Keratinocyte (primary cell): ENCODE measurements at regions not wholly inside any gene's neighbourhood (a gene's known extent, or its start where the extent isn't known, plus 50 kb on each side); places are given as distances from the start of the nearest gene placed in this dataset.

ENCODE experiments used
- DNase-seq: peaks from one replicate; pipeline ENCODE4 v3.0.0-alpha.2; 2011; ENCODE audit warnings: low read depth, missing footprints, low spot score
- FAIRE-seq: peaks from 2 replicates; lab custom pipeline; 2011; peaks lifted over from hg19 to GRCh38; lab: Jason Lieb, UNC
- H2AFZ ChIP-seq: 2 replicates; pipeline ENCODE4 v1.6.0; 2012; ENCODE audit warnings: low read length, control low read depth, inconsistent platforms; ENCODE audit not compliant: control insufficient read depth
- H3K27ac ChIP-seq: 2 replicates; pipeline ENCODE4 v1.5.1; 2011; ENCODE audit warnings: low read length; ENCODE audit not compliant: control insufficient read depth, insufficient read depth
- H3K27me3 ChIP-seq: 3 replicates; pipeline ENCODE4 v1.6.0; 2011; ENCODE audit warnings: low read length; ENCODE audit not compliant: control insufficient read depth, insufficient read depth; ENCODE audit errors: extremely low read depth
- H3K36me3 ChIP-seq, 2 experiments: 2 replicates in 1 of 2; 3 replicates in 1 of 2; pipeline ENCODE4 v1.5.1; 2011; ENCODE audit warnings: low read length in 2 of 2, mild to moderate bottlenecking in 1 of 2; ENCODE audit not compliant: control insufficient read depth in 2 of 2, insufficient read depth in 2 of 2; ENCODE audit errors: extremely low read depth in 1 of 2
- H3K4me1 ChIP-seq: 3 replicates; pipeline ENCODE4 v1.5.1; 2011; ENCODE audit warnings: low read length; ENCODE audit not compliant: control insufficient read depth, insufficient read depth; ENCODE audit errors: extremely low read depth
- H3K4me2 ChIP-seq: 3 replicates; pipeline ENCODE4 v1.6.0; 2011; ENCODE audit warnings: low read depth, low read length; ENCODE audit not compliant: control insufficient read depth, insufficient read depth; ENCODE audit errors: extremely low read depth
- H3K4me3 ChIP-seq, 3 experiments: fragments of 200-600 bp in 1 of 3; sonication (generic) in 1 of 3; 2 replicates in 2 of 3; 3 replicates in 1 of 3; pipeline ENCODE4 v1.5.1; 2011 to 2016; ENCODE audit warnings: low read length in 3 of 3, mild to moderate bottlenecking in 3 of 3, control low read depth in 2 of 3, inconsistent platforms in 1 of 3, low read depth in 1 of 3, mixed read lengths in 1 of 3, mixed run types in 1 of 3, moderate library complexity in 1 of 3; ENCODE audit not compliant: control insufficient read depth in 2 of 3, insufficient read depth in 2 of 3; ENCODE audit errors: extremely low read depth in 1 of 3
- H3K79me2 ChIP-seq: 2 replicates; pipeline ENCODE4 v1.6.0; 2012; ENCODE audit warnings: low read length; ENCODE audit not compliant: control insufficient read depth, insufficient read depth
- H3K9ac ChIP-seq: 3 replicates; pipeline ENCODE4 v1.6.0; 2011; ENCODE audit warnings: low read length; ENCODE audit not compliant: control insufficient read depth, insufficient read depth; ENCODE audit errors: extremely low read depth
- H3K9me1 ChIP-seq: 3 replicates; pipeline ENCODE4 v1.6.0; 2011; ENCODE audit warnings: low read length; ENCODE audit not compliant: control insufficient read depth, insufficient read depth; ENCODE audit errors: extremely low read depth
- H3K9me3 ChIP-seq: 2 replicates; pipeline ENCODE4 v1.5.1; 2012; ENCODE audit warnings: low read depth, low read length; ENCODE audit not compliant: control insufficient read depth
- H4K20me1 ChIP-seq: 3 replicates; pipeline ENCODE4 v1.6.0; 2011; ENCODE audit warnings: low read length; ENCODE audit not compliant: control insufficient read depth, insufficient read depth; ENCODE audit errors: extremely low read depth
- CTCF ChIP-seq, 3 experiments: IDR thresholded peaks in 1 of 3; conservative IDR thresholded peaks in 1 of 3; optimal IDR thresholded peaks in 1 of 3; 2 replicates in 2 of 3; 3 replicates in 1 of 3; pipeline versions ENCODE3 to v1.5.1; 2011; ENCODE audit warnings: low read length in 3 of 3, mild to moderate bottlenecking in 3 of 3, moderate library complexity in 2 of 3, control low read depth in 1 of 3, inconsistent platforms in 1 of 3; ENCODE audit not compliant: insufficient read depth in 2 of 3; ENCODE audit errors: extremely low read depth in 1 of 3
- EZH2 ChIP-seq: IDR thresholded peaks from one replicate; pipeline ENCODE4 v1.6.1; 2012; ENCODE audit warnings: inconsistent platforms, mild to moderate bottlenecking, low read length, moderate library complexity
- dilution Hi-C: fragments of 300-500 bp; cut with MboI; formaldehyde crosslinking; loops from one replicate; pipeline ENCODE4 v1.7.0; 2020; ENCODE audit warnings: low sequenced_read_pairs; ENCODE audit not compliant: extremely low pct_ligation_motif_present

DNA sequence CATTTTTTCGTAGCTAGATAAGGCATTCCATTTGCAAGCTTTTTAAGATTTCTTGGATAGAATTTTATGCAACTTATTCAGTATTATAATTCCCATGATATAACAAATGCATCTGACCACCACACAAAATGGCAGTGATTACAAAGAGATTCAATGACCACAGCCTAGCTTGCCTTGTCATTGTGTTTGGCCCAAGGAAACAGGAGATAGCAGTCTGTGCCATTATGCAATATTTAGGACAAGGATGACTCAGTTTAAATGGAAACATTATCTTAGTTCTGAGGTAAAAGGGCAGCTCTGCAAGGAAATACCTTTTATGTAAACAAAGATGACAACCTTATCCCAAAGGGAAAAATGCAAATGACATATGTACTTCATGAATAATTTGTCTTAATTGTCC, 89.8 kb downstream of the NUDT12 start:
- H2AFZ ChIP-seq, result no peak overlapping the region
- H3K36me3 ChIP-seq, result no peaks in the 10 kb centered on the region
- no peak overlapping the region for H3K27ac ChIP-seq
- no peaks in the 10 kb centered on the region for H4K20me1 ChIP-seq
- H3K4me1 ChIP-seq, result no peaks in the 10 kb centered on the region
- no peak for TF ChIP-seq CTCF (optimal IDR thresholded peaks at IDR 0.05 in 1 of 3, IDR thresholded peaks at IDR 0.05 in 1 of 3, conservative IDR thresholded peaks at IDR 0.05 in 1 of 3; ENCODE audit: extremely low read depth in 1 of 3, insufficient read depth in 2 of 3, low read length in 3 of 3)
- TF ChIP-seq EZH2, result no peak
- no peaks in the 10 kb centered on the region for H3K27me3 ChIP-seq
- dilution Hi-C loops, result no loop called here
- DNase-seq (no peak), FAIRE-seq (no peak)
- H3K4me3 ChIP-seq, result no peak overlapping the region
- H3K9ac ChIP-seq, result no peak overlapping the region
- H3K79me2 ChIP-seq, result no peaks in the 10 kb centered on the region
- no peak overlapping the region for H3K4me2 ChIP-seq
- H3K9me3 ChIP-seq, result no peaks in the 10 kb centered on the region
- no peaks in the 10 kb centered on the region for H3K9me1 ChIP-seq

GRCh38 chr5:103472265-103472664, 90.3 kb downstream of the NUDT12 start:
- Histone ChIP-seq H3K9me1 (no peaks in the 10 kb centered on the region), H3K4me3 (no peak overlapping the region), H3K27ac (no peak overlapping the region)

More at GRCh38 chr5:103472265-103472664, 90.3 kb downstream of the NUDT12 start:
- Histone ChIP-seq H3K36me3 (no peaks in the 10 kb centered on the region), H2AFZ (no peak overlapping the region), H4K20me1 (no peaks in the 10 kb centered on the region), H3K4me2 (no peak overlapping the region), H3K4me1 (no peaks in the 10 kb centered on the region), H3K79me2 (no peaks in the 10 kb centered on the region), H3K9me3 (no peaks in the 10 kb centered on the region), H3K9ac (no peak overlapping the region), H3K27me3 (no peaks in the 10 kb centered on the region)
- FAIRE-seq (no peak), DNase-seq (no peak)
- TF ChIP-seq EZH2 (no peak), CTCF (optimal IDR thresholded peaks at IDR 0.05 in 1 of 3, IDR thresholded peaks at IDR 0.05 in 1 of 3, conservative IDR thresholded peaks at IDR 0.05 in 1 of 3; ENCODE audit: extremely low read depth in 1 of 3, insufficient read depth in 2 of 3, low read length in 3 of 3) (no peak)
- dilution Hi-C loops, result no loop called here
